NB4 (cell line): ENCODE measurements at regions not wholly inside any gene's neighbourhood (a gene's known extent, or its start where the extent isn't known, plus 50 kb on each side); places are given as distances from the start of the nearest gene placed in this dataset.

Experiments used
- POLR2A ChIP-seq: IDR thresholded peaks from 2 replicates; pipeline ENCODE4 v1.6.1; 2011; ENCODE audit warnings: mild to moderate bottlenecking; ENCODE audit not compliant: insufficient read length; ENCODE audit errors: extremely low read depth
- TF ChIP-seq, protein P1 (sequence below): IDR thresholded peaks from one replicate; pipeline ENCODE4 v1.5.1; 2012; ENCODE audit warnings: low read depth, low read length
- TF ChIP-seq, protein P2 (sequence below): IDR thresholded peaks from 2 replicates; pipeline ENCODE4 v1.6.1; 2011; ENCODE audit warnings: low read depth, low read length

DNA sequence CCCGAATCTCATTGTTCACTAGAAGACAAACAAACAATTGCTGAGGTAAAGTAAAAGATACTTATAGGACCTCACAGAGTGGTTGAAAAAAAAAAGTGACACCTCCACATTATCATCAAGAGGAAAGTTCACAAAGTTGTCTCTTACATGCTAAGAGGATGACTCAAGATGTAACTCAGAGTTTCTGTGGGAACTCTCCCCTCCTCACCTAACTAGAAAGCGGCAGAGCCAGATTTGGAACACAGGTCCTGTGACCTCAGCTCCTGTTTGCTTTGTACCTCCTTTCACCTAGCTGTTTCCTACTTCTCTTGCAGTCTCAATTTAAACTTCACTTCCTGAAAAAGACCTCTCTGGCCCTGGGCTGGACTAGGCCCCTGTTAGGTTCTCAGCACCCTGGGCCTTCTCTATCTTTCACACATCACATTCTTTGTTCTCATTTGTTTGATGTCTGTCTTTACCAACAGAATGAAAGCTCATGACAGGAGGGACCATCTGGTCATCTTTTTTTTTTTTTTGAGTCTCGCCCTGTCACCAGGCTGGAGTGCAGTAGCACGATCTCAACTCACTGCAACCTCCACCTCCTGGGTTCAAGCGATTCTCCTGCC, 60.8 kb downstream of the CD24 start:
- TF ChIP-seq, protein P1, sequence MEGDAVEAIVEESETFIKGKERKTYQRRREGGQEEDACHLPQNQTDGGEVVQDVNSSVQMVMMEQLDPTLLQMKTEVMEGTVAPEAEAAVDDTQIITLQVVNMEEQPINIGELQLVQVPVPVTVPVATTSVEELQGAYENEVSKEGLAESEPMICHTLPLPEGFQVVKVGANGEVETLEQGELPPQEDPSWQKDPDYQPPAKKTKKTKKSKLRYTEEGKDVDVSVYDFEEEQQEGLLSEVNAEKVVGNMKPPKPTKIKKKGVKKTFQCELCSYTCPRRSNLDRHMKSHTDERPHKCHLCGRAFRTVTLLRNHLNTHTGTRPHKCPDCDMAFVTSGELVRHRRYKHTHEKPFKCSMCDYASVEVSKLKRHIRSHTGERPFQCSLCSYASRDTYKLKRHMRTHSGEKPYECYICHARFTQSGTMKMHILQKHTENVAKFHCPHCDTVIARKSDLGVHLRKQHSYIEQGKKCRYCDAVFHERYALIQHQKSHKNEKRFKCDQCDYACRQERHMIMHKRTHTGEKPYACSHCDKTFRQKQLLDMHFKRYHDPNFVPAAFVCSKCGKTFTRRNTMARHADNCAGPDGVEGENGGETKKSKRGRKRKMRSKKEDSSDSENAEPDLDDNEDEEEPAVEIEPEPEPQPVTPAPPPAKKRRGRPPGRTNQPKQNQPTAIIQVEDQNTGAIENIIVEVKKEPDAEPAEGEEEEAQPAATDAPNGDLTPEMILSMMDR = no peak
- TF ChIP-seq, protein P2, sequence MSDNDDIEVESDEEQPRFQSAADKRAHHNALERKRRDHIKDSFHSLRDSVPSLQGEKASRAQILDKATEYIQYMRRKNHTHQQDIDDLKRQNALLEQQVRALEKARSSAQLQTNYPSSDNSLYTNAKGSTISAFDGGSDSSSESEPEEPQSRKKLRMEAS = no peak
- TF ChIP-seq POLR2A = no peak
